ENCODE measurements at regions not wholly inside any gene's neighbourhood (a gene's known extent, or its start where the extent isn't known, plus 50 kb on each side); places are given as distances from the start of the nearest gene placed in this dataset.

- Mint-ChIP-seq H3K27ac (no peak overlapping the region), H3K4me3 (no peak overlapping the region), H3K36me3 (no peaks in the 10 kb centered on the region), H3K9me3 (peaks cover 8% of the 10 kb centered on the region), H3K27me3 (no peaks in the 10 kb centered on the region), H3K4me1 (no peaks in the 10 kb centered on the region)
- no peak for DNase-seq
- CTCF ChIA-PET = no interaction called here
Measured at GRCh38 chr5:4804691-4805360, 335.3 kb upstream of the ADAMTS16 start.

- H3K27ac Mint-ChIP-seq = no peak overlapping the region
- no peak overlapping the region for H3K4me3 Mint-ChIP-seq
- no peaks in the 10 kb centered on the region for H3K36me3 Mint-ChIP-seq
- H3K4me1 Mint-ChIP-seq = no peaks in the 10 kb centered on the region
- peaks cover 13% of the 10 kb centered on the region for H3K9me3 Mint-ChIP-seq
- no peaks in the 10 kb centered on the region for H3K27me3 Mint-ChIP-seq
- CTCF ChIA-PET = no interaction called here
- DNase-seq = no peak
Measured at GRCh38 chr5:4815002-4815401, 325.1 kb upstream of the ADAMTS16 start.

- H3K36me3 Mint-ChIP-seq = no peaks in the 10 kb centered on the region
- H3K9me3 Mint-ChIP-seq = peaks cover 9% of the 10 kb centered on the region
- CTCF ChIA-PET = no interaction called here
- no peak overlapping the region for H3K27ac Mint-ChIP-seq
- H3K27me3 Mint-ChIP-seq = no peaks in the 10 kb centered on the region
- H3K4me3 Mint-ChIP-seq = no peak overlapping the region
- DNase-seq = no peak
- no peaks in the 10 kb centered on the region for H3K4me1 Mint-ChIP-seq
Measured at GRCh38 chr5:4817767-4818166, 322.4 kb upstream of the ADAMTS16 start.

GRCh38 chr5:4831325-4831724 lies 308.8 kb upstream of the ADAMTS16 start:
- Mint-ChIP-seq H3K36me3 (no peaks in the 10 kb centered on the region), H3K4me1 (no peaks in the 10 kb centered on the region), H3K27ac (no peak overlapping the region), H3K4me3 (no peak overlapping the region), H3K27me3 (no peaks in the 10 kb centered on the region), H3K9me3 (no peaks in the 10 kb centered on the region)
- CTCF ChIA-PET = no interaction called here
- DNase-seq = no peak

- Mint-ChIP-seq H3K36me3 (no peaks in the 10 kb centered on the region), H3K9me3 (no peaks in the 10 kb centered on the region), H3K27me3 (no peaks in the 10 kb centered on the region), H3K27ac (no peak overlapping the region), H3K4me1 (no peaks in the 10 kb centered on the region), H3K4me3 (no peak overlapping the region)
- CTCF ChIA-PET = no interaction called here
- DNase-seq = no peak
Measured at GRCh38 chr5:4832471-4832870, 307.7 kb upstream of the ADAMTS16 start.

GRCh38 chr5:4833104-4833738 lies 306.9 kb upstream of the ADAMTS16 start:
- Mint-ChIP-seq H3K27me3 (no peaks in the 10 kb centered on the region), H3K4me1 (no peaks in the 10 kb centered on the region), H3K27ac (no peak overlapping the region), H3K36me3 (no peaks in the 10 kb centered on the region), H3K9me3 (no peaks in the 10 kb centered on the region), H3K4me3 (no peak overlapping the region)
- no peak for DNase-seq
- CTCF ChIA-PET = no interaction called here

- CTCF ChIA-PET = no interaction called here
- Mint-ChIP-seq H3K27ac (no peak overlapping the region), H3K4me1 (no peaks in the 10 kb centered on the region), H3K9me3 (peaks cover 3% of the 10 kb centered on the region), H3K27me3 (no peaks in the 10 kb centered on the region), H3K4me3 (no peak overlapping the region), H3K36me3 (no peaks in the 10 kb centered on the region)
- no peak for DNase-seq
Measured at GRCh38 chr5:4837489-4838058, 302.6 kb upstream of the ADAMTS16 start.

GRCh38 chr5:4845221-4845620 lies 294.9 kb upstream of the ADAMTS16 start:
- Mint-ChIP-seq H3K4me3 (no peak overlapping the region), H3K4me1 (no peaks in the 10 kb centered on the region), H3K27ac (no peak overlapping the region), H3K9me3 (peaks cover 8% of the 10 kb centered on the region), H3K27me3 (no peaks in the 10 kb centered on the region), H3K36me3 (no peaks in the 10 kb centered on the region)
- DNase-seq = no peak
- CTCF ChIA-PET = no interaction called here

GRCh38 chr5:4847766-4848165 lies 292.4 kb upstream of the ADAMTS16 start:
- H3K4me1 Mint-ChIP-seq = no peaks in the 10 kb centered on the region
- H3K9me3 Mint-ChIP-seq = peaks cover 8% of the 10 kb centered on the region
- no peak for DNase-seq
- no peaks in the 10 kb centered on the region for H3K27me3 Mint-ChIP-seq
- H3K36me3 Mint-ChIP-seq = no peaks in the 10 kb centered on the region
- H3K4me3 Mint-ChIP-seq = no peak overlapping the region
- CTCF ChIA-PET = no interaction called here
- H3K27ac Mint-ChIP-seq = no peak overlapping the region

GRCh38 chr5:4855036-4855435 lies 285.1 kb upstream of the ADAMTS16 start:
- Mint-ChIP-seq H3K27me3 (no peaks in the 10 kb centered on the region), H3K36me3 (no peaks in the 10 kb centered on the region), H3K4me3 (no peak overlapping the region), H3K9me3 (peaks cover 5% of the 10 kb centered on the region), H3K27ac (no peak overlapping the region), H3K4me1 (no peaks in the 10 kb centered on the region)
- CTCF ChIA-PET = no interaction called here
- no peak for DNase-seq

- no peaks in the 10 kb centered on the region for H3K36me3 Mint-ChIP-seq
- no peak overlapping the region for H3K4me3 Mint-ChIP-seq
- H3K4me1 Mint-ChIP-seq = no peaks in the 10 kb centered on the region
- H3K27me3 Mint-ChIP-seq = no peaks in the 10 kb centered on the region
- CTCF ChIA-PET = no interaction called here
- no peak overlapping the region for H3K27ac Mint-ChIP-seq
- H3K9me3 Mint-ChIP-seq = peaks cover 4% of the 10 kb centered on the region
- DNase-seq = no peak
Measured at GRCh38 chr5:4855880-4856279, 284.2 kb upstream of the ADAMTS16 start.

GRCh38 chr5:4857761-4858160 lies 282.4 kb upstream of the ADAMTS16 start:
- CTCF ChIA-PET = no interaction called here
- H3K36me3 Mint-ChIP-seq = no peaks in the 10 kb centered on the region
- H3K4me3 Mint-ChIP-seq = no peak overlapping the region
- no peak overlapping the region for H3K27ac Mint-ChIP-seq
- H3K4me1 Mint-ChIP-seq = no peaks in the 10 kb centered on the region
- no peak for DNase-seq
- peaks cover 3% of the 10 kb centered on the region for H3K9me3 Mint-ChIP-seq
- no peaks in the 10 kb centered on the region for H3K27me3 Mint-ChIP-seq

- H3K27ac Mint-ChIP-seq = no peak overlapping the region
- no peaks in the 10 kb centered on the region for H3K4me1 Mint-ChIP-seq
- no peak for DNase-seq
- peaks cover 3% of the 10 kb centered on the region for H3K9me3 Mint-ChIP-seq
- no peak overlapping the region for H3K4me3 Mint-ChIP-seq
- H3K27me3 Mint-ChIP-seq = no peaks in the 10 kb centered on the region
- CTCF ChIA-PET = no interaction called here
- no peaks in the 10 kb centered on the region for H3K36me3 Mint-ChIP-seq
Measured at GRCh38 chr5:4859500-4860235, 280.5 kb upstream of the ADAMTS16 start.

GRCh38 chr5:4860631-4861030 lies 279.5 kb upstream of the ADAMTS16 start:
- no peak overlapping the region for H3K4me3 Mint-ChIP-seq
- H3K36me3 Mint-ChIP-seq = no peaks in the 10 kb centered on the region
- H3K9me3 Mint-ChIP-seq = peaks cover 3% of the 10 kb centered on the region
- H3K27ac Mint-ChIP-seq = no peak overlapping the region
- CTCF ChIA-PET = no interaction called here
- H3K4me1 Mint-ChIP-seq = no peaks in the 10 kb centered on the region
- no peak for DNase-seq
- no peaks in the 10 kb centered on the region for H3K27me3 Mint-ChIP-seq

- no peak overlapping the region for H3K4me3 Mint-ChIP-seq
- CTCF ChIA-PET = no interaction called here
- H3K9me3 Mint-ChIP-seq = peaks cover 3% of the 10 kb centered on the region
- no peaks in the 10 kb centered on the region for H3K27me3 Mint-ChIP-seq
- H3K27ac Mint-ChIP-seq = no peak overlapping the region
- no peaks in the 10 kb centered on the region for H3K36me3 Mint-ChIP-seq
- no peak for DNase-seq
- no peaks in the 10 kb centered on the region for H3K4me1 Mint-ChIP-seq
Measured at GRCh38 chr5:4862500-4862899, 277.6 kb upstream of the ADAMTS16 start.

All from activated naive CD4-positive, alpha-beta T cell treated with anti-CD3 and anti-CD28 coated beads, Interleukin-2, amount 10 ng/mL, durations not matched to agents 7 days and 5 days (primary cell).